ENCODE measurements at regions not wholly inside any gene's neighbourhood (a gene's known extent, or its start where the extent isn't known, plus 50 kb on each side); places are given as distances from the start of the nearest gene placed in this dataset.

- Histone ChIP-seq H3K36me3 (ENCODE audit: insufficient read depth) (no peaks in the 10 kb centered on the region), H3K4me1 (ENCODE audit: low read depth, poor library complexity, severe bottlenecking) (no peaks in the 10 kb centered on the region), H4K20me1 (ENCODE audit: insufficient read depth) (no peaks in the 10 kb centered on the region), H3K27ac (no peak overlapping the region), H3K9ac (no peak overlapping the region), H3K4me2 (no peak overlapping the region), H3K79me2 (ENCODE audit: insufficient read depth, low read depth) (no peaks in the 10 kb centered on the region), H3K27me3 (ENCODE audit: insufficient read depth, low read depth) (no peaks in the 10 kb centered on the region), H2AFZ (ENCODE audit: low read depth) (no peak overlapping the region), H3K4me3 (IDR thresholded peaks at IDR 0.05; ENCODE audit: insufficient read depth, low read depth, low read length) (no peak overlapping the region)
- TF ChIP-seq CTCF (conservative IDR thresholded peaks at IDR 0.05; ENCODE audit: low read depth, low read length): no peak
These were observed 91.5 kb downstream of the PJA1 start for GRCh38 chrX:69073721-69074120.

DNA sequence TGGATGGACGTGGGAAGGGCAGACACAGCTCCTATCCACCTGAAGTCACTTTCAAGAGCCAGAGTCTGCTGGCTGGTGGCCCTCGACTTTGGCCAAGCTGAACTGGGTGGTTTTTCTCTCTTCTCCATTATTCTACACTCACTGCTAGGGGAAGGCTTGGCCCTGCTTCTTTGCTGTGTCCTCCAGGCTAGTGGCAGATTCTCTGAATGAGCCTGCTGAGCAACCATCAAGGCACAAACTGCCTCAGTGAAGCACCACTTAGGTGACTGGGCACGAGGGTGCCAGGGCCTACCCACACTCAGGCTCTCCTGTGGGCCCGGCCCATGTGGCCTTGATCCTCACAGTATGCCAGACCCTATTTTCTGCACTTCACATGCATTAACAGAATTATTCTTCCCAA, 92.0 kb downstream of the PJA1 start:
- TF ChIP-seq CTCF (conservative IDR thresholded peaks at IDR 0.05; ENCODE audit: low read depth, low read length): no peak
- H3K4me3 ChIP-seq (IDR thresholded peaks at IDR 0.05; ENCODE audit: insufficient read depth, low read depth, low read length): no peak overlapping the region
- H3K27me3 ChIP-seq (ENCODE audit: insufficient read depth, low read depth): no peaks in the 10 kb centered on the region
- no peaks in the 10 kb centered on the region for H4K20me1 ChIP-seq (ENCODE audit: insufficient read depth)
- H3K27ac ChIP-seq: no peak overlapping the region
- no peak overlapping the region for H3K4me2 ChIP-seq
- H3K79me2 ChIP-seq (ENCODE audit: insufficient read depth, low read depth): no peaks in the 10 kb centered on the region
- H3K36me3 ChIP-seq (ENCODE audit: insufficient read depth): no peaks in the 10 kb centered on the region
- H3K4me1 ChIP-seq (ENCODE audit: low read depth, poor library complexity, severe bottlenecking): no peaks in the 10 kb centered on the region
- H2AFZ ChIP-seq (ENCODE audit: low read depth): no peak overlapping the region
- no peak overlapping the region for H3K9ac ChIP-seq

DNA sequence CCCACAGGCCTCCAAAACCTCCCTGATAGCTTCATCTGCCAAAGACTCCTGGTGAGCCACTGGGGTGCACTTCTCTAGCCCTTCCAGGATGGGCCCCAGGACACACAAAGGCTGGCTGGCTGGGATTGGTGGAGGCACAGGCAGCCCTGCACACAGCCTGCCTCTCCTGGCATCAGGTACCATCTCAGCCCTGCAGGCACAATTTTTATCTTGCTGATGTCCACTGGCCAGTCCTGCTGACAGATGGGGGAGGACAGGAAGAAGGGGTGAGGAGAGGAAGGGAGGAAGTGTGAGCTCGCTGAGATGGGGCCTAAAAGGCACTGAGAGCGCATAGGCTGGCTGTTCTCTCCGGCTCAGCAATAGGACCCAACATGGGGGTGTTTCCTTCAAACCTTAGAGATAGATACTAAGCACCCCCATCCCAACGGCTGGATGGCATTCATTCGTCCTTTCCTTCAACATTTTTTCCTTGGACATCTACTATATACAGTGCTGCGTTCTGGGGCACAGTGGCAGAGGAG, 92.7 kb downstream of the PJA1 start:
- H4K20me1 ChIP-seq (ENCODE audit: insufficient read depth): no peaks in the 10 kb centered on the region
- no peak overlapping the region for H3K4me2 ChIP-seq
- no peak overlapping the region for H3K27ac ChIP-seq
- no peaks in the 10 kb centered on the region for H3K4me1 ChIP-seq (ENCODE audit: low read depth, poor library complexity, severe bottlenecking)
- no peaks in the 10 kb centered on the region for H3K36me3 ChIP-seq (ENCODE audit: insufficient read depth)
- no peak overlapping the region for H3K4me3 ChIP-seq (IDR thresholded peaks at IDR 0.05; ENCODE audit: insufficient read depth, low read depth, low read length)
- no peaks in the 10 kb centered on the region for H3K27me3 ChIP-seq (ENCODE audit: insufficient read depth, low read depth)
- no peak overlapping the region for H3K9ac ChIP-seq
- no peaks in the 10 kb centered on the region for H3K79me2 ChIP-seq (ENCODE audit: insufficient read depth, low read depth)
- H2AFZ ChIP-seq (ENCODE audit: low read depth): no peak overlapping the region
- no peak for TF ChIP-seq CTCF (conservative IDR thresholded peaks at IDR 0.05; ENCODE audit: low read depth, low read length)

GRCh38 chrX:69070949-69071650, 94.2 kb downstream of the PJA1 start:
- Histone ChIP-seq H4K20me1 (ENCODE audit: insufficient read depth) (no peaks in the 10 kb centered on the region), H3K36me3 (ENCODE audit: insufficient read depth) (no peaks in the 10 kb centered on the region), H3K79me2 (ENCODE audit: insufficient read depth, low read depth) (no peaks in the 10 kb centered on the region), H3K27me3 (ENCODE audit: insufficient read depth, low read depth) (no peaks in the 10 kb centered on the region), H2AFZ (ENCODE audit: low read depth) (no peak overlapping the region), H3K4me1 (ENCODE audit: low read depth, poor library complexity, severe bottlenecking) (no peaks in the 10 kb centered on the region), H3K4me2 (no peak overlapping the region), H3K9ac (no peak overlapping the region), H3K27ac (no peak overlapping the region), H3K4me3 (IDR thresholded peaks at IDR 0.05; ENCODE audit: insufficient read depth, low read depth, low read length) (no peak overlapping the region)
- no peak for TF ChIP-seq CTCF (conservative IDR thresholded peaks at IDR 0.05; ENCODE audit: low read depth, low read length)

Data from KMS-11 (cell line).